ENCODE measurements at regions not wholly inside any gene's neighbourhood (a gene's known extent, or its start where the extent isn't known, plus 50 kb on each side); places are given as distances from the start of the nearest gene placed in this dataset.
A peak's percentile ranks its signal among the peaks of the same experiment; 100 is the strongest.

DNA sequence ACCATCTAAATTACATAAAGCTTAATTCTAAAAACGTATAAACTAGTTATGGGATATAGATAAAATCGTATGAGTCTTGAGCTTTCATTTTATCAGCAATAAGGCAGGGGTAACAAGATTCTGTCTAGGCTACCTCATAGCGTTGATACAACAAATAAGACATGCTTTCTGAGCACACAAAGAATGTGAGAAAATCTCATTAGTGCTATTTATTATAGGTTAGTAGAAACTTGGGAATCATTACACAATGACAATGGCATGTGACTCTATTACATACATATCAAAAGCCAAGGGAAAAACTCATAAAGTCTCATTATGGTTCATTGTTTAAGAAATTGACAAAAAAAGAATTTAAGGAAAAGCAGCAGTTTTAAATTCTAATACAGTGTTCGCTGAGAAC lies 448.6 kb downstream of the PLK2 start:
- intact Hi-C loops (cut with micrococcal nuclease), result no loop called here
- no peak overlapping the region for H3K9ac ChIP-seq (ENCODE audit: low read length)
- ChIA-PET POLR2A (ENCODE audit: unreplicated experiment) (interaction anchor here (0.6 kb wide), 1 partner anchor 21 kb away, joined by 3 read pairs; no protein-coding TSS in a partner anchor), CTCF (no interaction called here)
- H3K27me3 ChIP-seq (ENCODE audit: low read length), result no peaks in the 10 kb centered on the region
- H3K36me3 ChIP-seq (ENCODE audit: low read depth, low read length), result no peaks in the 10 kb centered on the region
- no peak for TF ChIP-seq EZH2 (IDR thresholded peaks at IDR 0.05; ENCODE audit: low read length, unreplicated experiment)
- H3F3A ChIP-seq (ENCODE audit: low read length, unreplicated experiment), result no peaks in the 10 kb centered on the region
- H3K27ac ChIP-seq (ENCODE audit: low read length), result no peak overlapping the region
- H3K9me2 ChIP-seq (replicated peaks; ENCODE audit: low read length), result no peaks in the 10 kb centered on the region
- BruUV-seq (replicated peaks), result no TSS peak
- no peak overlapping the region for H2AFZ ChIP-seq (ENCODE audit: low read length)
- no peaks in the 10 kb centered on the region for H3K79me2 ChIP-seq (ENCODE audit: low read length)
- H4K20me1 ChIP-seq (ENCODE audit: low read length), result no peaks in the 10 kb centered on the region
- H3K4me2 ChIP-seq (ENCODE audit: low read length), result no peak overlapping the region
- H3K9me3 ChIP-seq (ENCODE audit: low read length), result no peaks in the 10 kb centered on the region
- no peak overlapping the region for H3K4me3 ChIP-seq (ENCODE audit: low read length)
- ATAC-seq (no peak), DNase-seq (no peak)
- H3K4me1 ChIP-seq (ENCODE audit: insufficient read depth, low read length), result no peaks in the 10 kb centered on the region

DNA sequence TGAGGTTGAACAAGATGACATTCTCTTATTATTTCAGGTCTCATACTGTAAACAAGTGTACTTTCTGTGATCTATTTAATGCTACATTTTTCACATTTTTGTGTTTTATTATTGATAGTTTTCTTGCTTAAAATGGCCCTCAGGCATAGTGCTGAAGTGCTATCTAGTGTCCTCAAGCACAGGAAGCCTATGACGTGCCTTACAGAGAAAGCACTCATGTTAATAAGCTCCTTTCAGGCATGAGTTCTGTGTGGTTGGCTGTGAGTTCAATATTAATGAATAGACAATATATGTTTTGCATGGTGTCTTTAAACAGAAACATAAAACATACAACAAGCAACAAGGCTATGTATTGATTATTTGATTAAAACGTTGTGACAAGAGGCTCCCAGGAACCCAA lies 450.1 kb downstream of the PLK2 start:
- intact Hi-C loops (cut with micrococcal nuclease), result no loop called here
- Histone ChIP-seq H4K20me1 (ENCODE audit: low read length) (no peaks in the 10 kb centered on the region), H3K4me2 (ENCODE audit: low read length) (no peak overlapping the region), H3K4me3 (ENCODE audit: low read length) (no peak overlapping the region), H3K9me2 (replicated peaks; ENCODE audit: low read length) (no peaks in the 10 kb centered on the region), H3K36me3 (ENCODE audit: low read depth, low read length) (no peaks in the 10 kb centered on the region), H3K4me1 (ENCODE audit: insufficient read depth, low read length) (no peaks in the 10 kb centered on the region), H3K27me3 (ENCODE audit: low read length) (no peaks in the 10 kb centered on the region), H3K9ac (ENCODE audit: low read length) (no peak overlapping the region), H2AFZ (ENCODE audit: low read length) (no peak overlapping the region), H3K9me3 (ENCODE audit: low read length) (no peaks in the 10 kb centered on the region), H3K79me2 (ENCODE audit: low read length) (no peaks in the 10 kb centered on the region), H3F3A (ENCODE audit: low read length, unreplicated experiment) (no peaks in the 10 kb centered on the region), H3K27ac (ENCODE audit: low read length) (no peak overlapping the region)
- no peak for DNase-seq
- TF ChIP-seq EZH2 (IDR thresholded peaks at IDR 0.05; ENCODE audit: low read length, unreplicated experiment), result no peak
- ChIA-PET POLR2A (ENCODE audit: unreplicated experiment) (no interaction called here), CTCF (no interaction called here)
- ATAC-seq, result no peak
- no TSS peak for BruUV-seq (replicated peaks)

DNA sequence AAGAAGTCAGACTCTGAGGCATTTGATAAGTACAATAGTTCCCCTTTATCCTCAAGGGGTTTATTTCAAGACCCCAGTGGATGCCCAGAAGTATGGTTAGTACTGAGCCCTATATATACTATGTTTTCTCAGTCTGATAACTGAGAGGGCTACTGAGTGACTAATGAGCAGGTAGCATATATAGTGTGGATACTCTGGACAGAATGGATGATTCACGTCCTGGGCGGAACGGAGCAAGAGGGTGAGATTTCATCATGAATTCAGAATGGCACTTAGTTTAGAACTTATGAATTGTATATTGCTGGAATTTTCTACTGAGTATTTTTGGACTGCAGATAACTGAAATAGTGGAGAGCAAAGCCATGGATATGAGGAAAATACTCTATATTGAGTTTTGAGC lies 457.6 kb downstream of the PLK2 start:
- CTCF ChIA-PET, result no interaction called here
- no peaks in the 10 kb centered on the region for H3F3A ChIP-seq (ENCODE audit: low read length, unreplicated experiment)
- intact Hi-C loops (cut with micrococcal nuclease), result no loop called here
- no peaks in the 10 kb centered on the region for H3K79me2 ChIP-seq (ENCODE audit: low read length)
- H3K27ac ChIP-seq (ENCODE audit: low read length), result peak overlapping the region; percentile 43
- TF ChIP-seq EZH2phosphoT487 (IDR thresholded peaks at IDR 0.05; ENCODE audit: borderline replicate concordance, low read length), result no peak
- TF ChIP-seq, protein P1, sequence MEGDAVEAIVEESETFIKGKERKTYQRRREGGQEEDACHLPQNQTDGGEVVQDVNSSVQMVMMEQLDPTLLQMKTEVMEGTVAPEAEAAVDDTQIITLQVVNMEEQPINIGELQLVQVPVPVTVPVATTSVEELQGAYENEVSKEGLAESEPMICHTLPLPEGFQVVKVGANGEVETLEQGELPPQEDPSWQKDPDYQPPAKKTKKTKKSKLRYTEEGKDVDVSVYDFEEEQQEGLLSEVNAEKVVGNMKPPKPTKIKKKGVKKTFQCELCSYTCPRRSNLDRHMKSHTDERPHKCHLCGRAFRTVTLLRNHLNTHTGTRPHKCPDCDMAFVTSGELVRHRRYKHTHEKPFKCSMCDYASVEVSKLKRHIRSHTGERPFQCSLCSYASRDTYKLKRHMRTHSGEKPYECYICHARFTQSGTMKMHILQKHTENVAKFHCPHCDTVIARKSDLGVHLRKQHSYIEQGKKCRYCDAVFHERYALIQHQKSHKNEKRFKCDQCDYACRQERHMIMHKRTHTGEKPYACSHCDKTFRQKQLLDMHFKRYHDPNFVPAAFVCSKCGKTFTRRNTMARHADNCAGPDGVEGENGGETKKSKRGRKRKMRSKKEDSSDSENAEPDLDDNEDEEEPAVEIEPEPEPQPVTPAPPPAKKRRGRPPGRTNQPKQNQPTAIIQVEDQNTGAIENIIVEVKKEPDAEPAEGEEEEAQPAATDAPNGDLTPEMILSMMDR (conservative IDR thresholded peaks at IDR 0.05; ENCODE audit: low read depth, low read length), result no peak
- TF ChIP-seq EZH2 (IDR thresholded peaks at IDR 0.05; ENCODE audit: low read length, unreplicated experiment), result no peak
- peak; percentile 77 for DNase-seq
- H2AFZ ChIP-seq (ENCODE audit: low read length), result no peak overlapping the region
- no peaks in the 10 kb centered on the region for H3K36me3 ChIP-seq (ENCODE audit: low read depth, low read length)
- no peak overlapping the region for H3K4me3 ChIP-seq (ENCODE audit: low read length)
- POLR2A ChIA-PET (ENCODE audit: unreplicated experiment), result no interaction called here
- H3K4me1 ChIP-seq (ENCODE audit: insufficient read depth, low read length), result peaks cover 21% of the 10 kb centered on the region; the same call in 1 of the 2 replicates
- no peaks in the 10 kb centered on the region for H3K27me3 ChIP-seq (ENCODE audit: low read length)
- BruUV-seq (replicated peaks), result no TSS peak
- ATAC-seq, result peak; percentile 100
- H4K20me1 ChIP-seq (ENCODE audit: low read length), result no peaks in the 10 kb centered on the region
- no peak overlapping the region for H3K9ac ChIP-seq (ENCODE audit: low read length)
- no peaks in the 10 kb centered on the region for H3K9me2 ChIP-seq (replicated peaks; ENCODE audit: low read length)
- peak overlapping the region; percentile 31 for H3K4me2 ChIP-seq (ENCODE audit: low read length)
- no peaks in the 10 kb centered on the region for H3K9me3 ChIP-seq (ENCODE audit: low read length)

DNA sequence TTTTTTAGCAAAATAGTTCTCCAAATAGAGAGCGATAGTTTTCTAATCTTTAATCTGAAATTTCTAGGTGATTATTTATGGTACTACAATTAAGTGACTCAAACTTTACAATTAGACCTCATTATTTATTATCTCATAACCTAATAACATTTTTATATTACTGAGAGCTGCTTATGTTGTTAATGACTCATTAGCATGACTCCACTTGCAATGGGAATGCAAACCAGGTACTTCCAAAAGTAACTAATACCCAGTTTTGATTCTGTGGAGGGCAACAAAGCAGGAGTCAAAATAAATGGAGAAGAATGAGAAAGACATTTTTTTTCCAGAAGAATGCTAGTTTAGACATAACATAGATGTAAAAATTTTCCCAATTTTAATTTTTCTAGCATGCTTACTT lies 466.0 kb downstream of the PLK2 start:
- no peak overlapping the region for H3K4me2 ChIP-seq (ENCODE audit: low read length)
- H3K36me3 ChIP-seq (ENCODE audit: low read depth, low read length), result no peaks in the 10 kb centered on the region
- no peaks in the 10 kb centered on the region for H3K27me3 ChIP-seq (ENCODE audit: low read length)
- H3K4me1 ChIP-seq (ENCODE audit: insufficient read depth, low read length), result peaks cover 12% of the 10 kb centered on the region
- TF ChIP-seq EZH2phosphoT487 (IDR thresholded peaks at IDR 0.05; ENCODE audit: borderline replicate concordance, low read length) (no peak), EZH2 (IDR thresholded peaks at IDR 0.05; ENCODE audit: low read length, unreplicated experiment) (no peak)
- TF ChIP-seq, protein P1 (conservative IDR thresholded peaks at IDR 0.05; ENCODE audit: low read depth, low read length), result no peak
- ChIA-PET POLR2A (ENCODE audit: unreplicated experiment) (interaction anchor here (0.6 kb wide), 1 partner anchor 189 kb away, joined by 4 read pairs; no protein-coding TSS in a partner anchor), CTCF (no interaction called here)
- no peaks in the 10 kb centered on the region for H3K9me3 ChIP-seq (ENCODE audit: low read length)
- no peak overlapping the region for H2AFZ ChIP-seq (ENCODE audit: low read length)
- ATAC-seq (no peak), DNase-seq (no peak)
- H3K27ac ChIP-seq (ENCODE audit: low read length), result no peak overlapping the region
- H3K9me2 ChIP-seq (replicated peaks; ENCODE audit: low read length), result no peaks in the 10 kb centered on the region
- H3K9ac ChIP-seq (ENCODE audit: low read length), result no peak overlapping the region
- BruUV-seq (replicated peaks), result no TSS peak
- intact Hi-C loops (cut with micrococcal nuclease), result no loop called here
- H4K20me1 ChIP-seq (ENCODE audit: low read length), result no peaks in the 10 kb centered on the region
- no peak overlapping the region for H3K4me3 ChIP-seq (ENCODE audit: low read length)
- no peaks in the 10 kb centered on the region for H3F3A ChIP-seq (ENCODE audit: low read length, unreplicated experiment)
- H3K79me2 ChIP-seq (ENCODE audit: low read length), result no peaks in the 10 kb centered on the region

Data from PC-3 (cell line).